ENCODE measurements at regions not wholly inside any gene's neighbourhood (a gene's known extent, or its start where the extent isn't known, plus 50 kb on each side); places are given as distances from the start of the nearest gene placed in this dataset.

GRCh38 chr18:76622651-76623050 lies 127.6 kb upstream of the ZNF516 start:
- ChIA-PET CTCF (interaction anchor here (1.5 kb wide), 1 partner anchor 224 kb away, joined by 4 read pairs; no protein-coding TSS in a partner anchor), POLR2A (no interaction called here)
- no peak overlapping the region for H3K4me2 ChIP-seq
- no peak for TF ChIP-seq EP300 (IDR thresholded peaks at IDR 0.05; ENCODE audit: borderline replicate concordance in 1 of 2, low read depth in 1 of 2, low read length in 1 of 2)
- no peak for TF ChIP-seq RAD21 (IDR thresholded peaks at IDR 0.05; ENCODE audit: low read length)
- no peak for TF ChIP-seq USF1 (IDR thresholded peaks at IDR 0.05; ENCODE audit: borderline replicate concordance, low read depth)
- TF ChIP-seq REST (IDR thresholded peaks at IDR 0.05; ENCODE audit: low read depth, low read length) = no peak
- no peak for TF ChIP-seq NRF1 (IDR thresholded peaks at IDR 0.05; ENCODE audit: low read depth, low read length)
- TF ChIP-seq GATA2 (CRISPR knock-in tag; IDR thresholded peaks at IDR 0.05) = no peak
- TF ChIP-seq FOXM1 (IDR thresholded peaks at IDR 0.05; ENCODE audit: low read depth) = no peak
- no peak for TF ChIP-seq TEAD4 (IDR thresholded peaks at IDR 0.05; ENCODE audit: borderline replicate concordance, insufficient read depth)
- TF ChIP-seq TCF12 (IDR thresholded peaks at IDR 0.05) = no peak
- TF ChIP-seq EZH2phosphoT487 (IDR thresholded peaks at IDR 0.05; ENCODE audit: borderline replicate concordance, low read depth) = no peak
- TF ChIP-seq SIN3A (IDR thresholded peaks at IDR 0.05; ENCODE audit: borderline replicate concordance, low read depth, low read length) = no peak
- no peak for TF ChIP-seq MAX (IDR thresholded peaks at IDR 0.05; ENCODE audit: low read depth)
- TF ChIP-seq CTCF (IDR thresholded peaks at IDR 0.05) = no peak
- no peak for TF ChIP-seq IRF3 (IDR thresholded peaks at IDR 0.05; ENCODE audit: low read depth, low read length)
- no peak for TF ChIP-seq USF2 (IDR thresholded peaks at IDR 0.05; ENCODE audit: borderline replicate concordance, low read depth, low read length)
- TF ChIP-seq MXI1 (IDR thresholded peaks at IDR 0.05; ENCODE audit: low read depth, low read length) = no peak
- no peak for TF ChIP-seq PBX3 (IDR thresholded peaks at IDR 0.05)
- H3K27me3 ChIP-seq (ENCODE audit: insufficient read depth) = no peaks in the 10 kb centered on the region
- no peak for DNase-seq
- H4K20me1 ChIP-seq (ENCODE audit: insufficient read depth) = no peaks in the 10 kb centered on the region
- H2AFZ ChIP-seq (ENCODE audit: low read depth) = no peak overlapping the region
- H3K79me2 ChIP-seq (ENCODE audit: insufficient read depth) = no peaks in the 10 kb centered on the region
- no peaks in the 10 kb centered on the region for H3K36me3 ChIP-seq (replicated peaks in 1 of 2; ENCODE audit: control insufficient read depth in 1 of 2, insufficient read depth in 2 of 2, low read length in 1 of 2)
- WGBS (ENCODE audit: low lambda C conversion rate) = 36% methylated on average over 8 of the region's 8 CpGs
- peaks cover 4% of the 10 kb centered on the region; the same call in 1 of the 2 replicates for H3K9me3 ChIP-seq
- H3K4me1 ChIP-seq (ENCODE audit: control insufficient read depth in 1 of 2, insufficient read depth in 2 of 2, low read depth in 1 of 2, low read length in 1 of 2) = no peaks in the 10 kb centered on the region; a peak in 1 of 4 replicates
- no peak overlapping the region for H3K9ac ChIP-seq
- H3F3A ChIP-seq (replicated peaks; ENCODE audit: insufficient read depth) = no peaks in the 10 kb centered on the region
- H3K9me2 ChIP-seq = no peaks in the 10 kb centered on the region
- H3K27ac ChIP-seq (ENCODE audit: low read depth in 2 of 2, low read length in 1 of 2) = no peak overlapping the region
- H3K4me3 ChIP-seq (ENCODE audit: low read depth in 2 of 2, low read length in 1 of 2) = no peak overlapping the region

Data from SK-N-SH (cell line).